ENCODE measurements at regions not wholly inside any gene's neighbourhood (a gene's known extent, or its start where the extent isn't known, plus 50 kb on each side); places are given as distances from the start of the nearest gene placed in this dataset.

GRCh38 chrX:107504006-107504405 lies 54.6 kb downstream of the FRMPD3 start:
- no peak for TF ChIP-seq CTCF (IDR thresholded peaks at IDR 0.05)
- no peak for TF ChIP-seq POLR2A (IDR thresholded peaks at IDR 0.05)
